NCI-H82 (cell line): ENCODE measurements at regions not wholly inside any gene's neighbourhood (a gene's known extent, or its start where the extent isn't known, plus 50 kb on each side); places are given as distances from the start of the nearest gene placed in this dataset.
A peak's percentile ranks its signal among the peaks of the same experiment; 100 is the strongest.

Source experiments
- DNase-seq: peaks from one replicate; lab custom pipeline; 2025; lab: John Stamatoyannopoulos, UW

DNA sequence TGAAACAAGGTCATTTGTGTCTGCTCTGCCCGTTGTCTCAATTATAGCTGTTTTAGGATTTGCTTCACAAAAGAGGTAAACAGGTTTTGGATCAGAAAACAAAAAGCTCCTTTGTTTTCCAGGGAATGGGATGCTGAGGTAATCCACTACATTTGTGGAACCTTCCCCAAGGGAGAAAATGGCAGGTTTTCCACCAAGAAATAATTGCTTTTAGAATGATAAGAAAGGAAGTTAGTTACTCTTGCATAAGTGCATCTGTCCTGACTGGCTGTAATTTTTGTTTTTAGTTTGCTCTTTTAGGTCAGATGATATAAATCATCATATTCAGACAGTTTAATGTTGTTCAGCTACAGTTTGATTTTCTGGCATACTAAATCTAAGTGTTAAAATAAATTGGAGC is 198.5 kb upstream of the COL8A1 start:
- DNase-seq: no peak

- DNase-seq: no peak
Measured at GRCh38 chr3:99434190-99434589, 204.2 kb upstream of the COL8A1 start.

DNA sequence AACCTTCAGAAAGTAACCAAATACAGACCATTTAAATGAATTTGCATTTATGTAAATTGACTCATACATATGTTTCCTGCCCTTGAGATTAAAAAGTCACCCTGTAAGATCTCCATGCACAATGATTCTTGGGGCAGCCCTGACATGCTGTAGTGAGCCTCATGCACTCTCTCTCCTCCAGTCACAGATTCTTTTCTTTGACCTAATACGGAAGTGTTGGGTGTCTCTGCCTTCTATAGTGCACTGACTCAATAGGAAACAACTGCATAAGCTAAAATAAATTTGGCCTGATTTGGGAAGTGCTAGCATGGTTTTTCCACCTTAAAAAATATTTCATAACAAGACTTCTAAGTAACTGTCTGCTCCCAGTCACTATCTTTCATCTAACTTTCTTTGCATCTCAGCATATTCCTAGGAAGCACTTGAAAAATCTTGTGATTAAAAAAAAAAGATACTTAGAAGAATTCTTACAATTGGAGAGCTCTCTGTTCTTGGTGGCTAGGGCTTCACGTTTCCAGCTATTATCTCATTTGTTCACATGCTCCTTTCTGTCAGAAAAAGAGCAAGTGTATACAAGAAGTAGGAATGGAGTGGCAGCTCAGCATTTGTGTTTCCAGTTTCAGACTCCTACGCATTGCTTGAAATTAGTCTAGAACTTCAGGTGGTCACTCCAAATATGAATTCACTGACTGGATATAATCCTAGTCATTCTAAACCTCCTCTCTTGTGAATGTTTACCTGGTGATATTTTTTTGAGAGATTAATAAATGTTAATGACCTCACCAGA is 207.9 kb upstream of the COL8A1 start:
- DNase-seq: no peak

GRCh38 chr3:99429502-99429901 is 208.9 kb upstream of the COL8A1 start:
- no peak for DNase-seq

DNA sequence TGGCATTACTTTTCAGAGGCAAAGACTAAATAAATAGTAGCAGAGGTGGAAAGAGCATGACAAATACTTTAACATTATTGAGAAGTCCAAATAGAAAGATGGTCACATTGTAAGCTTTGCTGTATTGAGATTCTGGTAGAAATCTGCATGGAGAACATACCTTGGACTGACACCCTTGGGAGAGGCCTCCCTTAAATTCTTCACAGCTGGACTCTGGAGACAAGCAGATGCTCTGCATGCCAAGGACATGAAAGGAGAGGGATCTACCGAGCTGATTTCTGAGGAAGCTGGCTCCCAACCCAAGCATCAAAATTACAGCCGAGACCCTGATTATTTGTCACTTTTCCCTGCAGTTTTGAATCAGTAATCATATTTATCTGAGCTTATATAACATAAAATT is 212.5 kb upstream of the COL8A1 start:
- DNase-seq: peak; percentile 6

DNA sequence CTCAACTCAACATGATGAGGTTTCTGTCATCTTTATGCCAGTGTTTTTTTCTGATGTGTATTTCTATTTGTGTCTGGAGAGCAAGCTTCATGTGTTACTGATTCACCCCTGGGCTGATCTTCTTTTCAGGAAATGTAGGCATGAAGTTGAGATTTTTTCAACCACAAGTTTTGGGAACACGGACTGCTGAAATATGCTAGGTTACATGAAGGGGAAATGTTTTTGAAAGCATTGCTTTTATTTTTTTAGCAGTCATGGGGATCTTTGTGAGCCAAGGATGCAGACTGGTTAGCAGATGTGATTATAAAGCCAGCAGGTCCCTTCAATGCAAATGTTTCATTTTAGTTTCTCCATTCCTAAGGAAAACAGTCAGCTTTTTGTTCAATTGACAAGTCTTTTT is 219.3 kb upstream of the COL8A1 start:
- DNase-seq: no peak

DNA sequence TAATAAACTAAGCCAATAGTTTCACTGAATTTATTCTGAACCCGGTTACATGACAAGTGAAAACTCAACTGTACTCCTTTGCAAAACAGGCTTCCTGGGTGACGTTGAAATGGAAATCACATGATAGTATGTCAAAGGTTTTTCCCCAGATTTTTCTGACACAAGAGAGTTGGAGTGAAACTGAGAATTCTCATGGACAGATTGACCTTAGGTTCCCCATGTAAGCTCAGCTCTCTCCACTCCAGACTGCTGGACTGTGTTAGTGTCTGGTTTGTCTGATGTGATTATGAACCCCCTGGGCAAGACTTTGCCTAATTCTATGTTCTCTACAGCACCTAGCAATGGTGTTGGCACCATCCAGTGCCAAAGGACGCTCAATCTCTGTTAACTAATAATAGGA is 219.7 kb upstream of the COL8A1 start:
- DNase-seq: no peak

GRCh38 chr3:99418209-99418635 is 220.2 kb upstream of the COL8A1 start:
- DNase-seq: no peak

GRCh38 chr3:99413504-99413903 is 224.9 kb upstream of the COL8A1 start:
- no peak for DNase-seq

- peak; percentile 56 for DNase-seq
Measured at GRCh38 chr3:99410789-99411311, 227.5 kb upstream of the COL8A1 start.

GRCh38 chr3:99409961-99410360 is 228.4 kb upstream of the COL8A1 start:
- DNase-seq: peak; percentile 79

DNA sequence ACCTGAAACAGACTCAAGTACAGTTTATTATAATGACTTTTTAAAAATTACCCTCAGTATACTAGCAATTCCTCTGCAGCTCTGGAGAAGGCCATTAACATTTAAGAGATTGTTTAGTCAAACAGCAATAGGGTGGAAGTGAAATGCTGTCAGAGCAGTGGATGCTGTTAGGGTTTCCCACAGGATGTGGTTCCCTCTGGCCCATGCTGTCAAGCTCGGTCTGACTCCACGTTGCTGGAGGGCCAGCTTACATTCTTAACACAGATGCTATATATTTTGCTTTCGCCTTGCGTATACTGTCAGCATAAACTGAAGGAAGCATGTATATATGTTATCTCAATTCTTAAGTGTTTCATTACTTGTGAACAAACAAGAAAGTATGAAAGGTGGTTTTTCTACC is 231.1 kb upstream of the COL8A1 start:
- DNase-seq: no peak

GRCh38 chr3:99402755-99403154 is 235.6 kb upstream of the COL8A1 start:
- no peak for DNase-seq

- DNase-seq: no peak
Measured at GRCh38 chr3:99400352-99400751, 238.0 kb upstream of the COL8A1 start.

DNA sequence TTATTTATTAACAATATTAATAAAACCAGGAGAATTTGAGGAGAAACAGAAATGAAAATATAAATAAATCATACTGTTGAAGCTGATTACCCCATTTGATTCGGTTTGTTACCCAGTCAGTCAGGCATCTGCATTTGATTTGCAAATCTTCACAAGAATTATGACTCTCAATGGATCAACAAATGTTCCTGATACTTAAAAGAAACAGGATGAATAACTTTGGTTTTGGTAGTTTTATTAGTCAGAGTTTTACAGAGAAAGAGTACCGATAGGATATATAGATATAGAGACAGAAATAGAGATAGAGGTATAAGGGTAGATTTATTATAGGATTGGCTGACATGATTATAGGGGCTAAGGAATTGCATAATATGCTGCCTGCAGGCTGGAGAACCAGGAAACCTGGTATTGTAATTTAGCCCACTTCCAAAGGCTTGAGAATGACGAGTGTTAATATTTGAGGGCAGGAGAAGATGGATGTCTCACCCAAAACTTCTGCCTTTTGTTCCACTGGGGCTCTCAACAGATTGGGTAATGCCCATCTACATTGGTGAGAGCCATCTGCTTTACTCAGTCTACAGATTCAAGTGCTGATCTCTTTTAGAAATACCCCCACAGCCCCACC is 241.6 kb upstream of the COL8A1 start:
- no peak for DNase-seq

DNA sequence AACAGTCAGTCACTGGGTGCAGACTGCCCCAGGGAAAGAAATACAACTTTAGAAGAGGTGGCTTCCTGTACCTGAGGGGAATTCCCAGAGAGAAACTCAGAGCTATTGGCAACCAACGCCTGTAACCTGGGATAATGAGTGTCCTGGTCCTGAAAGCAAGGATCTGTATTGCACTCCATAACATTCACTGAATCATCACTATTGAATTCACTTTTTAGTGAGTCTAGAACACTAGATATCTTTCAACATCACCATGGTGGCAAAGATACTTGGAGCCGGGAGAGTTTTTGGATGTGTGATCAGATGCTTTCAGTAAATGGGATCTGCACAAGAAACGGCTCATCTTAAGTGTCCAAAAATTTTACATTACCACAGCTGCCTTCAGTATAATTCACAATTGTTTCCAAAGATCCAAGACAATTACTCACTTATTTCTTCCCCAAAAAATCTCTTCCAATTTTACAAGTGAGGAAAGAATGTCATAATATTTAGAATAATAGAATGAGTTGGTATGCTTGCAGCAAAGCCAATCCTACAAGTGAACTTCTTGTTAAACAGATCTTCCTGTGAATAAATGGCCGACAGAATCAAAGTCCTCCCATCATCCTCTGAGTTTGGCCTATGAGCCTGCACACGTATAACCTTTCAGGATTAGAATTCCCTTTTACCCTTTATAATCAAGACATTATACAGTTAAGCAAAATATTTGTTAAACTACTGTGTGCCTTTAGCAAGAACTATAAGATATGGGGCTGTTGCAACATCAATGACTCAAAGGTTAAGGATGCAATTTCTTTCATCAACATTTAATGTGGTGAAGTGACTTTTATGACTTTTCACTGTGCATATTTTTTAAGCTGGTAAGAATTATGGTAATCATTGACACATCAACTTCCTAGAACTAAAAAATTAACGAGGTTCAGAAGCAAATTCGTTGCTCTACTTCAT is 243.3 kb upstream of the COL8A1 start:
- no peak for DNase-seq

DNA sequence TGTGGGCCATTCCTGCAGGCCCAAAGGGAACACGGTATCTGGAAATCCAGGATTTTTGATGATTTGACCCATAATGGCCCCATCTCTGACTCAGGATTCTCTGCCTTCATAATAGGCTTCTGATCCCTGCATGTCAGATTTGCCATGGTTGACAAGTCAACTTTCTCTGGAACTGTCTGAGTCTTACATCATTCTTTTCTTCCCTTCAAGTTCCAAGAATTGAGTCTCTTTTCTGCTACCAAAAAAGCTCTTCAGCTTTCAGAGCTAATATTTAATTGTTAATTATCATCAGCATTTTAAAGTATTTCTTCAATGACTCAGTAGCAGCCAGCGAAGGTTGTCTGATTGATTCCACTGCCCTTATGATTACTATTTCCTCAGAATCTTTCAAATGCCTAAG is 244.4 kb upstream of the COL8A1 start:
- DNase-seq: no peak

DNA sequence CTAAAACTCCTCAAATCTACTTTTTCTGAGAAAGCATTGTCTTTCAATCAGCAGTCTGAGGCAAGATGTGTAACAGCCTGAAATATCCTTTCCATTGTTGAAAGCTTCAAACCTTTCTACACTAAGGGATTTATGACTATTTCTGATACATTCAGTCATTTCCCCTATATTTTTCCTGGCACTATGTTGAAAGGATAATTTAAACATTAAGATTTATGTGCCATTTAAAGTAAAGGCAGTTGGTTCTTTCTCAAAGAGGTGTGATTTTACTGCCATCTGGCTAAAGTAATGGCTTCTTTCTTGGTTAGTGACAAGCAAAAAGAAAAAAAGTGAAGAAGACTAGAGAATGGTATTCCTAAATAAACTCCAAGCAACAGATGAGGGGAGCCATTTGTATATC is 249.6 kb upstream of the COL8A1 start:
- DNase-seq: no peak

DNA sequence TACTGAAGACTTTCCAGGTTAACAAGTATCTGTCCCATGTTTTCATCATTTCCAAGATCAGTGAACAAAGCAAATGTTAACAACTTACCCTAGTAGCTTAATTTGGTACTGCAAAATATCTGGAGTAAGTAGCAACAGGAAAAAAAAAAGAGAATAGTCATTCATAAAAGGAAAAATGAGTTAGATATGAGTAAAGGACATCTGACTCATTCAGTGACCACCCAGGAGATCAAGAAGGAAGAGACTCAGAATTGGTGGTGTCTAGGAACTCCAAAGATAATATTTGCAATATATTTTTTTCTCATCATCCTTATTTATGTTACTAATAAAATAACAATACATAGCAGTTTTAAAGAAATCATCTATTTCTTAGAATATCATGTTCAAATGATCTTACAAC is 253.8 kb upstream of the COL8A1 start:
- DNase-seq: no peak

GRCh38 chr3:99376926-99377325 is 261.5 kb upstream of the COL8A1 start:
- DNase-seq: no peak

DNA sequence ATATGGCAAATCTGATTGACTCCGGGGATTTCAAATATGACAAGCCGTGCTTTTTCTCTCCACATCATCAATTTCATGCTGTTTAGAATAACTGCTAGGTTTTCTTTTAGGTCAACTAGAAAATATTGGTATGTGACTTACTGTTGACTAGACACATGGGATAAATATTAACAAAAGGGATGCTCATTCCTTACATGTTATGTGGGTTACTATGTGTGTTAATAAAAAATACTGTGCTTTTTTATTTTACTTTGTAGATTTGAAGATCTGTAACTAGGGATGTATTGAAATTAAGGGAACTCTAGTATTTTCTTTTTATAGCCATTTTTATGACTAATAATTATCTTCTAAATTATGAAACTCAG is 264.6 kb upstream of the COL8A1 start:
- DNase-seq: no peak

DNA sequence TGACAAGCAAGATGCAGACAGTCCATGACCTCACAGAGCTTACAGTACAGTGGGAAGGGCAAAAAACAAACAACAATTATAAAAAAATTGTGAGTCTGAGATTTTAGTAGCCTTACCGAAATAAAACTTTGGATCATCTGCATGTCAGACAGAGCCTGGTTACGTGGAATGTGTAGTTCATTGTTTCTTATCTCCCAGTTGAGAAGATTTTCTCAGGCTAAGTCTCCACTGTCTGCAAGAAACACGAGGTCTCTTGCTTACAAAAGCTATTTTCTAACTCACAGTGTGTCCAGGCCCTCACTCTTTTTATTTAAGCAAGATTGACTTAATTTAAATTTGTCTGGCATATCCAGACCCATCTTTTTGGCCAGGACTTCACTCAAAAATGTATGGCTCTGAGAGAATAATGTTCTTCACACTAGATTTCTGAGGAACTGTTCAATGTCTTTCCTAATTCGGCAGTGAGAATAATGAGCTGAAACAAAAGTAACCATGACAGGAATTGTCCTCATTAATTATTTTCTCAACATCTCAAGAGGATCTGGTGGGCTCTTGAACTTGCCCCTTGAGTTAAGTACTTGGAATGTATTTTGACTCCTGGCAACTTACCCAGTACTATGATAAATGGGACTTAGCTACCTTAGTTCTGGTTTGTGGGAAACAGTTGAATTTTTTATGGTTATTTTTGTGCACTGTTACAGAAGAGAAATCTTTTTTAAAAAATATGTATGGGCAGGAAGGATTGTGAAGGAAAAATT is 265.1 kb upstream of the COL8A1 start:
- DNase-seq: no peak
